ENCODE measurements at regions not wholly inside any gene's neighbourhood (a gene's known extent, or its start where the extent isn't known, plus 50 kb on each side); places are given as distances from the start of the nearest gene placed in this dataset.

DNA sequence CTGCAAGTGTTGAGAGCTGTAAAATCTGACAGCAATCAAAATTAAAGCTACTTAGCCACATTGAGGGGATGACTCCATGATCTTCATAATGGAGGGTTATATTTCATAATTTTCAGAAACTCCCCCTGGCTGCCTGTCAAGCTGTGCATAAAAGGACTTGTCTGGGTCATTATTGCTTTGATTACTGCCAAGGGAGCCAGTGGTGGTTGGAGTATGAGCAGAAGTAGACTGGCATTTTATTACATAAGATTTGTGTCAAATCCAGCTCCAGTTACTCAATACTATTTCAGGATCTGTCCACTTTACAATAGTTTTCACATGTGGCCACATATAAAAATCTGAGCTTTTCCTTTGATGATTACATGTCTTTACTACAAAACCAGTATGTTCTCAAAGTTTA, 108.9 kb upstream of the SLC5A12 start:
- Histone ChIP-seq H3K4me3 (no peak overlapping the region), H3K27ac (no peak overlapping the region), H3K9me3 (ENCODE audit: low read depth) (no peaks in the 10 kb centered on the region), H3K27me3 (no peaks in the 10 kb centered on the region), H3K4me1 (ENCODE audit: low read depth) (peaks cover 13% of the 10 kb centered on the region), H3K36me3 (no peaks in the 10 kb centered on the region)
- TF ChIP-seq, protein P1, sequence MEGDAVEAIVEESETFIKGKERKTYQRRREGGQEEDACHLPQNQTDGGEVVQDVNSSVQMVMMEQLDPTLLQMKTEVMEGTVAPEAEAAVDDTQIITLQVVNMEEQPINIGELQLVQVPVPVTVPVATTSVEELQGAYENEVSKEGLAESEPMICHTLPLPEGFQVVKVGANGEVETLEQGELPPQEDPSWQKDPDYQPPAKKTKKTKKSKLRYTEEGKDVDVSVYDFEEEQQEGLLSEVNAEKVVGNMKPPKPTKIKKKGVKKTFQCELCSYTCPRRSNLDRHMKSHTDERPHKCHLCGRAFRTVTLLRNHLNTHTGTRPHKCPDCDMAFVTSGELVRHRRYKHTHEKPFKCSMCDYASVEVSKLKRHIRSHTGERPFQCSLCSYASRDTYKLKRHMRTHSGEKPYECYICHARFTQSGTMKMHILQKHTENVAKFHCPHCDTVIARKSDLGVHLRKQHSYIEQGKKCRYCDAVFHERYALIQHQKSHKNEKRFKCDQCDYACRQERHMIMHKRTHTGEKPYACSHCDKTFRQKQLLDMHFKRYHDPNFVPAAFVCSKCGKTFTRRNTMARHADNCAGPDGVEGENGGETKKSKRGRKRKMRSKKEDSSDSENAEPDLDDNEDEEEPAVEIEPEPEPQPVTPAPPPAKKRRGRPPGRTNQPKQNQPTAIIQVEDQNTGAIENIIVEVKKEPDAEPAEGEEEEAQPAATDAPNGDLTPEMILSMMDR (IDR thresholded peaks at IDR 0.05; ENCODE audit: low read depth, low read length), result no peak
- no peak for DNase-seq (ENCODE audit: low read depth in 1 of 2, low spot score in 1 of 2)

DNA sequence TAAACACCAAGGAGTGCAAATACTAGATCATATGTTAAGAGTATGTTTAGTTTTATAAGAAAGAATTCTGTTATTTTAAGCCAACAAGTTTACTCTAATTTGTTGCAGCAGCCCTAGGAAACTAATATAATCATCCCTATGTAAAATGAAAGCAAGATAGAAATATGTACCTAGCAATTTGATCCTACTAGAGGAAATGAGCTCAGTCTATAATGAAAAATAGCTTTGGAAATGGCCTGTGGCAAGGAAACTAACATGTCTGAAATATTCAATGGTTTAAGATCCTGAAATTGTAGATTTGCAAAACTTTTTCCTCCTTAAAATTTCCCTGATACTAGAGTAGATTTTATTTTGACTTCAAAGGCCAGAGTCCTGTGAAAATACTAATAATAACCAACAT, 112.7 kb upstream of the SLC5A12 start:
- H3K9me3 ChIP-seq (ENCODE audit: low read depth), result no peaks in the 10 kb centered on the region
- no peak for DNase-seq (ENCODE audit: low read depth in 1 of 2, low spot score in 1 of 2)
- no peak overlapping the region for H3K4me3 ChIP-seq
- no peak overlapping the region for H3K27ac ChIP-seq
- no peaks in the 10 kb centered on the region for H3K27me3 ChIP-seq
- H3K4me1 ChIP-seq (ENCODE audit: low read depth), result no peaks in the 10 kb centered on the region
- no peaks in the 10 kb centered on the region for H3K36me3 ChIP-seq
- TF ChIP-seq, protein P1 (IDR thresholded peaks at IDR 0.05; ENCODE audit: low read depth, low read length), result no peak

DNA sequence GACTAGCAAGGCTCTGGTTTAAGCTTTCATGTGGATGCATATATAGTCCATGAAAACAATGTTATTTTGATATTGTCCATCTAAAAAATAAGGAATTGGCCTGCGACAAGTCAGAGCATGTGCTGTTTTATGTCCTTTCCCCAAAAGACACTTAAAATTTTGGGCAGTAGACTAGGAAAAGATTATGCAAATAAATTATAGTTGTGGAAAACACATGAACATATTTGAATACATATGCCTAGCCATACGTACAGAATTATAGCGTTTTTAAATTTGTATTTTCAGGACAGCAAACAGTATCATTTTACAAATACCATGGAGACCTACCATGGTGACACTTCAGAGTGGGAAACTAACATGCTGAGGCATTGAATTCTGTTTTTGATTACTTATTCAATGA, 113.8 kb upstream of the SLC5A12 start:
- no peak overlapping the region for H3K27ac ChIP-seq
- TF ChIP-seq, protein P1 (IDR thresholded peaks at IDR 0.05; ENCODE audit: low read depth, low read length), result no peak
- H3K4me3 ChIP-seq, result no peak overlapping the region
- no peak for DNase-seq (ENCODE audit: low read depth in 1 of 2, low spot score in 1 of 2)
- H3K4me1 ChIP-seq (ENCODE audit: low read depth), result no peaks in the 10 kb centered on the region
- no peaks in the 10 kb centered on the region for H3K9me3 ChIP-seq (ENCODE audit: low read depth)
- no peaks in the 10 kb centered on the region for H3K36me3 ChIP-seq
- H3K27me3 ChIP-seq, result no peaks in the 10 kb centered on the region

DNA sequence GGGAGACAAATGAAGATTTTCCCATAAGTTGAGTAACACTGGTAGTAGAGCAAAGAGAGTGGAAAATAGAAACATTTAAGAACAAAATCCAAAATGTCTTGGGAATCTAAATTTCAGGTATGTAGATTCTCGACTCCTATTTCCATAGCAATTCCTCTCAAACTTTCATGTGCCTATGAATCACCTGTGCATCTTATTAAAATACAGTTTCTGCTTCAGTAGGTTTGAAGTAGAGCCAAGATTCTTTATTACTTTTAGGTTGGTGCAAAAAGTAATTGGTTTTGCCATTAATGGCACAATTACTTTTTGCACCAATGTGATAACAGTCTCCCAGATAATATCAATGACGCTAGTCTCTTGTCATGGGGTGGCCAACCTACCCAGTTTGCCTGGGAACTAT, 115.3 kb upstream of the SLC5A12 start:
- TF ChIP-seq, protein P1 (IDR thresholded peaks at IDR 0.05; ENCODE audit: low read depth, low read length), result no peak
- Histone ChIP-seq H3K27me3 (no peaks in the 10 kb centered on the region), H3K36me3 (no peaks in the 10 kb centered on the region)

DNA sequence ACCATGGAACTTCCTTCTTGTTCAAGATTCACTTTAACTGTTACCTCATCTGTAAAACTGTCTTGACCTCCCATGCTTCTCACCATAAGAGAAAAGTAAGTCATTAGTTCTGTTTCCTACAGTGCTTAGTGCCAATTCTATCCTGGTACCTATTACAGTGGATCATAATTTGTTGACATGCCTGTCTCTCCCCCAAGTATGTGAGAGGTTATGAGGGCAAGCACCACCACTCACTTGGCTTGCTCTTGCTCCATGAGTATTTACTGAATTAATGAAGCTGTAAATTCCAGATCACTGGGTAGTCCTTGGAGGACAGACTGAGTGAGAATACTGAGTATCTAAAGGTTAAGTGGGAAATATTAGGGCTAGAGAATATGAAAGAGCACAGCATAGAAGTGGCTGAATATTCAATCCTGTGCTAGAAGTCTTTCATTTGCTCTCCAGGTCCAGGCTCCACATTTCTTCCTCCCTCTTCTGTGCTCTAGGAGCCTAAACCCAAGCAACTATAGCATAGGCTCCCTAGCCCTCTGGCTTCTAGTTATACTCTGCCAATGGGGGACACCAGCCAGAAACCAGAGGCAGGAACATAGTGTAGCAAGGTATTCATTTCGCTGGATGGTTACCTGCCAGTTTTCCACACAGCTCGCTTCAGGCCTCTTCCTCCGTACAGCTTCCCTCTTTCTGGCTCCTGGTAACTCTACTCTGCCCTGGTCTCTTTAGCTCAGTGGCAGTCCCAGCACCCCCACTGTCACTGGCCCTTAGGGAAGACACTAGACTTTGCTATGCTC, 118.2 kb upstream of the SLC5A12 start:
- H3K27ac ChIP-seq, result no peak overlapping the region
- H3K9me3 ChIP-seq (ENCODE audit: low read depth), result no peaks in the 10 kb centered on the region
- no peak overlapping the region for H3K4me3 ChIP-seq
- no peak for DNase-seq (ENCODE audit: low read depth in 1 of 2, low spot score in 1 of 2)
- H3K4me1 ChIP-seq (ENCODE audit: low read depth), result no peaks in the 10 kb centered on the region
- TF ChIP-seq, protein P1 (IDR thresholded peaks at IDR 0.05; ENCODE audit: low read depth, low read length), result no peak
- H3K27me3 ChIP-seq, result no peaks in the 10 kb centered on the region
- no peaks in the 10 kb centered on the region for H3K36me3 ChIP-seq

More for the DNA sequence above, 115.3 kb upstream of the SLC5A12 start:
- Histone ChIP-seq H3K4me1 (ENCODE audit: low read depth) (no peaks in the 10 kb centered on the region), H3K27ac (no peak overlapping the region), H3K9me3 (ENCODE audit: low read depth) (no peaks in the 10 kb centered on the region), H3K4me3 (no peak overlapping the region)
- DNase-seq (ENCODE audit: low read depth in 1 of 2, low spot score in 1 of 2), result no peak

Measured in cardiac muscle cell (in vitro differentiated cells and primary cell).